ENCODE measurements at regions not wholly inside any gene's neighbourhood (a gene's known extent, or its start where the extent isn't known, plus 50 kb on each side); places are given as distances from the start of the nearest gene placed in this dataset.
"Not testable (repeated sequence)": the region's sequence is repeated elsewhere in the genome, so short reads cannot be mapped to it uniquely, and the experiment has no call there.

DNA sequence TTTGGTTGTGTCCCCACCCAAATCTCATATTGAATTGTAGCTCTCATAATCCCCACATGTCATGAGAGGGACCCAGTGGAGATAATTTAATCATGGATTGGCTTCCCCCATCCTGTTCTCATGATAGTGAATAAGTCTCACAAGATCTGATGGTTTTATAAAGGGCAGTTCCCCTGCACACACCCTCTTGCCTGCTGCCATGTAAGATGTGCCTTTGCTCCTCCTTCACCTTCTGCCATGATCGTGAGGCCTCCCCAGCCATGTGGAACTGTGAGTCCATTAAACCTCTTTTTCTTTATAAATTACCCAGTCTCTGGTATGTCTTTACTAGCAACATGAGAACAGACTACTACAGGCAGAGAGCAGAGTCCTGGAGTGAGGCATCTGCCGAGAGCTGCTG lies 90.2 kb upstream of the SLC45A1 start:
- not testable (repeated sequence) for H3K9me3 ChIP-seq (ENCODE audit: insufficient read depth, low read depth, low read length); H3K9ac ChIP-seq (ENCODE audit: low read depth, low read length); H3K4me3 ChIP-seq (ENCODE audit: low read length); H3K27ac ChIP-seq (ENCODE audit: low read depth, low read length); H3K27me3 ChIP-seq (ENCODE audit: insufficient read depth, low read length); H3K4me1 ChIP-seq (ENCODE audit: insufficient read depth, low read length); H3K36me3 ChIP-seq (ENCODE audit: insufficient read depth, low read length)
- WGBS = 93% methylated on average over 2 of the region's 2 CpGs

- Histone ChIP-seq H3K9ac (ENCODE audit: low read depth, low read length) (no peak overlapping the region), H3K36me3 (ENCODE audit: insufficient read depth, low read length) (no peaks in the 10 kb centered on the region), H3K27ac (ENCODE audit: low read depth, low read length) (no peak overlapping the region), H3K27me3 (ENCODE audit: insufficient read depth, low read length) (no peaks in the 10 kb centered on the region), H3K4me1 (ENCODE audit: insufficient read depth, low read length) (no peaks in the 10 kb centered on the region; the same call in 1 of the 2 replicates), H3K4me3 (ENCODE audit: low read length) (no peak overlapping the region), H3K9me3 (ENCODE audit: insufficient read depth, low read depth, low read length) (no peaks in the 10 kb centered on the region)
- 78% methylated on average over 5 of the region's 5 CpGs for WGBS
These were observed 91.2 kb upstream of the SLC45A1 start for GRCh38 chr1:8226747-8227146.

DNA sequence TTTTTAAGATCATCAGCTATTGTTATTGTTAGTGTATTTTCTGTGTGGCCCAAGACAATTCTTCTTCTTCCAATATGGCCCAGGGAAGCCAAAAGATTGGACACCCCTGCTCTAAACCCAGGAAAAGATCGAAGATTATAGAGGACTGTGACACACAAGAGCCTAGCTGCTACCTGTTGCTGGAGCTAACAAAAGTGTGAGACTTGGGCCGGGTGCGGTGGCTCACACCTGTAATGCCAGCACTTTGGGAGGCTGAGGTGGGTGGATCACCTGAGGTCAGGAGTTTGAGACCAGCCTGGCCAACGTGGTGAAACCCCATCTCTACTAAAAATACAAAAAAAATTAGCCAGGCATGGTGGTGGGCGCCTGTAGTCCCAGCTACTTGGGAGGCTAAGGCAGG lies 91.9 kb upstream of the SLC45A1 start:
- not testable (repeated sequence) for H3K9me3 ChIP-seq (ENCODE audit: insufficient read depth, low read depth, low read length); H3K27ac ChIP-seq (ENCODE audit: low read depth, low read length); H3K4me1 ChIP-seq (ENCODE audit: insufficient read depth, low read length); H3K9ac ChIP-seq (ENCODE audit: low read depth, low read length); H3K4me3 ChIP-seq (ENCODE audit: low read length); H3K27me3 ChIP-seq (ENCODE audit: insufficient read depth, low read length); H3K36me3 ChIP-seq (ENCODE audit: insufficient read depth, low read length)
- WGBS = 94% methylated on average over 4 of the region's 5 CpGs

GRCh38 chr1:8223526-8223925 lies 94.4 kb upstream of the SLC45A1 start:
- 83% methylated on average over 5 of the region's 5 CpGs for WGBS
- Histone ChIP-seq H3K36me3 (ENCODE audit: insufficient read depth, low read length) (no peaks in the 10 kb centered on the region), H3K4me3 (ENCODE audit: low read length) (no peak overlapping the region), H3K9me3 (ENCODE audit: insufficient read depth, low read depth, low read length) (no peaks in the 10 kb centered on the region), H3K27ac (ENCODE audit: low read depth, low read length) (no peak overlapping the region), H3K4me1 (ENCODE audit: insufficient read depth, low read length) (no peaks in the 10 kb centered on the region; the same call in 1 of the 2 replicates), H3K9ac (ENCODE audit: low read depth, low read length) (no peak overlapping the region), H3K27me3 (ENCODE audit: insufficient read depth, low read length) (peaks cover 4% of the 10 kb centered on the region)

DNA sequence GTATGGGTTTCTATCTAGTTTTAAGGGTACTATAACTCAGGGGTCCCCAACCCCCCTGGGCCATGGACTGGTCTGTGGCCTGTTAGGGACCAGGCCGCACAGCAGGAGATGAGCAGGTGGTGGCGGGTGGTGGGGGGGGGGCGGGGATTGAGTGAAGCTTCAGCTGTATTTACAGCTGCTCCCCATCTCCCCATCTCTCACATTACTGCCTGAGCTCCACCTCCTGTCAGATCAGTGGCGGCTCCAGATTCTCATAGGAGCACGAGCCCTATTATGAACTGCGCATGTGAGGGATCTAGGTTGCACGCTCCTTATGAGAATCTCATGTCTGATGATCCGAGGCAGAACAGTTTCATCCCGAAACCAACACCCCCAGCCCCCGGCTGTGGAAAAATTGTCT lies 95.1 kb upstream of the SLC45A1 start:
- Histone ChIP-seq H3K4me1 (ENCODE audit: insufficient read depth, low read length) (no peaks in the 10 kb centered on the region; the same call in 1 of the 2 replicates), H3K27me3 (ENCODE audit: insufficient read depth, low read length) (peaks cover 9% of the 10 kb centered on the region), H3K27ac (ENCODE audit: low read depth, low read length) (no peak overlapping the region), H3K9me3 (ENCODE audit: insufficient read depth, low read depth, low read length) (no peaks in the 10 kb centered on the region), H3K36me3 (ENCODE audit: insufficient read depth, low read length) (no peaks in the 10 kb centered on the region), H3K9ac (ENCODE audit: low read depth, low read length) (no peak overlapping the region), H3K4me3 (ENCODE audit: low read length) (no peak overlapping the region)
- WGBS = 92% methylated on average over 7 of the region's 10 CpGs

- Histone ChIP-seq H3K27ac (ENCODE audit: low read depth, low read length) (no peak overlapping the region), H3K4me3 (ENCODE audit: low read length) (no peak overlapping the region), H3K9ac (ENCODE audit: low read depth, low read length) (no peak overlapping the region), H3K36me3 (ENCODE audit: insufficient read depth, low read length) (no peaks in the 10 kb centered on the region), H3K4me1 (ENCODE audit: insufficient read depth, low read length) (peaks cover 2% of the 10 kb centered on the region; the same call in 1 of the 2 replicates), H3K9me3 (ENCODE audit: insufficient read depth, low read depth, low read length) (no peaks in the 10 kb centered on the region), H3K27me3 (ENCODE audit: insufficient read depth, low read length) (peaks cover 12% of the 10 kb centered on the region)
- 93% methylated on average over 4 of the region's 4 CpGs for WGBS
These were observed 98.4 kb upstream of the SLC45A1 start for GRCh38 chr1:8219530-8219929.

DNA sequence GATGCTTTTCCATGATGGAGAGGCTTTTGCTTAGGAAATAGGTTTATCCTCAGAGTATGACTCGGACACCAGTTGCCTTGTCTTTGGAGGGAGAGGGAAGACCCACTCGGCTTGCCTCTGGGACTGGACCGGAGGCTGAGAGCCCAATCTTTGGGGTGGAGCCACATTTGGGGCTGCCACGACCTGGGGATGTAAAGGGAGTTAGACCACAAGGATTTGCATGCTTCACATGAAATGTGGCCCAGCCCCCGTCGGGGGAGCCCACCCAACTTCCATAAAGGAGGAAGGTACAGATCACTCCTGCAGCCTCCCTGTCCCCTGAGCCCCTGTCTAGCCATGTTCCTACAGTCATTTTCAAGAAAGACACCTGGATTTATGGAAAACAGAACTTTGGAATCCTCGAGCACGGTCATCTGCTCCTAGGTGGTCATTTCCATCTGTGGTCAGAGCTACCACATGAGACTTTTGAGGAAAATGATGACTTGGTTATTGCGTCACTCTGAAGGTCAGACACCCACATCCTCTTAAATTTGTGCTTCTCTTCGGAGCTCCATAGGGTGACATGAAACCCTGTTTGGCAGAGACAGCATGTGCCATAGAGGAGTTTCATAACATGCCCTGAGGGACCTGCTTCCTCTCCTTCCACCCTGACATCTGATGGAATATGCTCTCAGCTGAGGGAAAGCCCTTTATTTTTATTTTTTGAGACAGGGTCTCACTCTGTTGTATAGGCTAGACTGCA lies 99.4 kb upstream of the SLC45A1 start:
- Histone ChIP-seq H3K9me3 (ENCODE audit: insufficient read depth, low read depth, low read length) (no peaks in the 10 kb centered on the region), H3K4me3 (ENCODE audit: low read length) (no peak overlapping the region), H3K27ac (ENCODE audit: low read depth, low read length) (no peak overlapping the region), H3K9ac (ENCODE audit: low read depth, low read length) (no peak overlapping the region), H3K36me3 (ENCODE audit: insufficient read depth, low read length) (no peaks in the 10 kb centered on the region), H3K27me3 (ENCODE audit: insufficient read depth, low read length) (peaks cover 12% of the 10 kb centered on the region), H3K4me1 (ENCODE audit: insufficient read depth, low read length) (peaks cover 4% of the 10 kb centered on the region; the same call in 1 of the 2 replicates)
- 89% methylated on average over 10 of the region's 10 CpGs for WGBS

DNA sequence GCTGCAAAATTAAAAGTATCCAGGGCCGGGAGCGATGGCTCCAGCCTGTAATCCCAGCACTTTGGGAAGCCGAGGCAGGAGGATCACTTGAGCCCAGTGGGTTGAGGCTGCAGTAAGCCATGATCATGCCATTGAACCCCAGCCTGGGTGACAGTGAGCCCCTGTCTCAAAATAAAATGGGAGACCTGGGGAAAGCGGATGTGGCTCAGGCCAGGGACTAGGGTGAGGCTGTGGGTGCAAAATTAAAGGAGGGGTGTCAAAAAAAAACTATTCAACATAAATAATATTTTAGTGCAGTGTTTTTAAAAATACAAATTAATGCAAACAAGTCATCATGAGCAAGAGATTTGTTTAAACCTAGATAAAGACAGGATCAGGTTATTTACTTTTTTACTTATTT lies 100.1 kb upstream of the SLC45A1 start:
- Histone ChIP-seq H3K36me3 (ENCODE audit: insufficient read depth, low read length) (no peaks in the 10 kb centered on the region), H3K4me1 (ENCODE audit: insufficient read depth, low read length) (peaks cover 4% of the 10 kb centered on the region; the same call in 1 of the 2 replicates), H3K9ac (ENCODE audit: low read depth, low read length) (peak overlapping the region; percentile 37; the same call in 1 of the 2 replicates), H3K9me3 (ENCODE audit: insufficient read depth, low read depth, low read length) (no peaks in the 10 kb centered on the region), H3K4me3 (ENCODE audit: low read length) (peak overlapping the region; percentile 44; the same call in 1 of the 2 replicates), H3K27me3 (ENCODE audit: insufficient read depth, low read length) (peaks cover 12% of the 10 kb centered on the region), H3K27ac (ENCODE audit: low read depth, low read length) (no peak overlapping the region)
- 80% methylated on average over 4 of the region's 4 CpGs for WGBS

GRCh38 chr1:8217011-8217711 lies 100.8 kb upstream of the SLC45A1 start:
- Histone ChIP-seq H3K27me3 (ENCODE audit: insufficient read depth, low read length) (peaks cover 12% of the 10 kb centered on the region), H3K36me3 (ENCODE audit: insufficient read depth, low read length) (no peaks in the 10 kb centered on the region), H3K9ac (ENCODE audit: low read depth, low read length) (peak overlapping the region; percentile 37), H3K27ac (ENCODE audit: low read depth, low read length) (no peak overlapping the region), H3K4me1 (ENCODE audit: insufficient read depth, low read length) (peaks cover 7% of the 10 kb centered on the region), H3K9me3 (ENCODE audit: insufficient read depth, low read depth, low read length) (no peaks in the 10 kb centered on the region), H3K4me3 (ENCODE audit: low read length) (peak overlapping the region; percentile 44)
- 4% methylated on average over 70 of the region's 70 CpGs for WGBS

DNA sequence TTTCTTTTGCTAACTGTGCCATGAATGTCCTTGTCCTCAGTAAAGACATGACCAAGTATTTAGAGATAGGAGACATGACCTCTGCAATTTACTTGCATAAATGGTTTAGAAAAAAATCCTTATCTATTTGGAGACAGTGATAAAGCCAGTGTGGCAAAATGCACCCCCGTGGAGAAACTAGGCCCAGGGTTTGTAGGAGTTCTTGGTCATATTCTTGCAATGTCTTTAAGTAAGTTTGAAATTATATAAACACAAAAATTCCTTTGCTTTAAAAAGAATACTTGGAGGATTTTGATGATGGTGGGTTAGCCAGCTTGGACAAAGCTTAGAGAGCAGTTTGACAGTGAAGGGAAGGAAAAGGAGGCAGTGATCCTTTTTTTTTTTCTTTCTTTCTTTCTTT lies 101.9 kb upstream of the SLC45A1 start:
- no peak overlapping the region for H3K4me3 ChIP-seq (ENCODE audit: low read length)
- no peaks in the 10 kb centered on the region for H3K9me3 ChIP-seq (ENCODE audit: insufficient read depth, low read depth, low read length)
- no peaks in the 10 kb centered on the region for H3K36me3 ChIP-seq (ENCODE audit: insufficient read depth, low read length)
- WGBS = 100% methylated on average over 1 of the region's 1 CpG
- H3K9ac ChIP-seq (ENCODE audit: low read depth, low read length) = no peak overlapping the region
- no peak overlapping the region for H3K27ac ChIP-seq (ENCODE audit: low read depth, low read length)
- peaks cover 14% of the 10 kb centered on the region for H3K4me1 ChIP-seq (ENCODE audit: insufficient read depth, low read length)
- peaks cover 12% of the 10 kb centered on the region for H3K27me3 ChIP-seq (ENCODE audit: insufficient read depth, low read length)

DNA sequence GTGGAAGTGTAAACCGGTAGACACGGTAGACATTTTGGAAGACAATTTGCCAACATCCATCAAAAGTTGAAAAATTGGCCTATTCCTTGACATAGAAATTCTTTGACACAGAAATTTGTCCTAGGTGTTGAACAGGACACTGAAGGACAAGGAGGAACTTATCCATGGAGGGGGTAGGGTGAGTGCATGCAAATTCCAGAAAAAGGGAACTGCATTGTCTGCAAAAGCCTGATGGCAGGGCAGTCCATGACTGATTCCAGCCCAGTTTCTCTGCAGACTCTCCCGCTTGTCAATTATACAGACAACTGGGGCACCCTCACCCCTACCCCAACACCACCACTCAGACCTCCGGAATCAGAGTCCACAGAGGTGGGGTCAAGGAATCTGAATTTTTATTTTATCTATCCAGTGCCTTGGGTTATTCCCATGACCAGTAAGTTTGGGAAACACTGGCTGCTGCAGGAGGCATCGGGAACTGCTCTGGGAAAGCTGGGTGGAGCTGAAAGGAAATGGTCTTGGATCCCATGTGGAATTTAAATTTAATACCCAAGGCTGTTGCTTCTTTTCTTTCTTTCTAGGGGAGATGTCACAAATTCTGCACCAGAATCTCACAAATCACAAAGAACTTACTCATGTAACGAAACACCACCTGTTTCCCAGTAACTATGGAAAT lies 103.3 kb upstream of the SLC45A1 start:
- Histone ChIP-seq H3K4me1 (ENCODE audit: insufficient read depth, low read length) (peaks cover 14% of the 10 kb centered on the region), H3K36me3 (ENCODE audit: insufficient read depth, low read length) (no peaks in the 10 kb centered on the region), H3K27me3 (ENCODE audit: insufficient read depth, low read length) (peaks cover 12% of the 10 kb centered on the region), H3K9me3 (ENCODE audit: insufficient read depth, low read depth, low read length) (no peaks in the 10 kb centered on the region), H3K27ac (ENCODE audit: low read depth, low read length) (no peak overlapping the region), H3K4me3 (ENCODE audit: low read length) (no peak overlapping the region), H3K9ac (ENCODE audit: low read depth, low read length) (no peak overlapping the region)
- WGBS = 76% methylated on average over 4 of the region's 6 CpGs

All from HUES64 (cell line).